ENCODE measurements at regions not wholly inside any gene's neighbourhood (a gene's known extent, or its start where the extent isn't known, plus 50 kb on each side); places are given as distances from the start of the nearest gene placed in this dataset.

GRCh38 chr4:56160636-56161035, 211.9 kb downstream of the CEP135 start:
- FAIRE-seq (no peak), DNase-seq (ENCODE audit: low read depth in 1 of 2, low spot score in 2 of 2) (no peak)
- H2BK20ac ChIP-seq (ENCODE audit: low read length): no peak overlapping the region
- no peaks in the 10 kb centered on the region for H4K20me1 ChIP-seq (replicated peaks in 1 of 2; ENCODE audit: control insufficient read depth in 1 of 2, insufficient read depth in 2 of 2, low read length in 2 of 2)
- H3K27ac ChIP-seq (ENCODE audit: low read depth, low read length): no peak overlapping the region
- H3K4me1 ChIP-seq (replicated peaks in 1 of 4; ENCODE audit: control insufficient read depth in 3 of 4, insufficient read depth in 4 of 4, low read length in 3 of 4): peaks cover 0 to 3% (median 0%) of the 10 kb centered on the region in 4 experiments; a peak in 1 of 7 replicates
- no peak overlapping the region for H3K9ac ChIP-seq (replicated peaks in 1 of 4; ENCODE audit: extremely low read depth in 1 of 4, low read depth in 3 of 4, low read length in 3 of 4)
- no peak overlapping the region for H2AK5ac ChIP-seq (ENCODE audit: low read depth, low read length)
- H2BK12ac ChIP-seq (ENCODE audit: low read depth, low read length): no peak overlapping the region
- H3K4me2 ChIP-seq (ENCODE audit: insufficient read depth in 1 of 2, low read depth in 2 of 2, low read length in 2 of 2): no peak overlapping the region
- H3K79me1 ChIP-seq (ENCODE audit: low read depth, low read length): no peaks in the 10 kb centered on the region
- no peaks in the 10 kb centered on the region for H3K23me2 ChIP-seq (ENCODE audit: low read depth, low read length)
- H3K27me3 ChIP-seq (replicated peaks in 1 of 4; ENCODE audit: control insufficient read depth in 3 of 4, extremely low read depth in 1 of 4, insufficient read depth in 3 of 4, low read length in 3 of 4): no peaks in the 10 kb centered on the region
- no peak overlapping the region for H2BK5ac ChIP-seq (ENCODE audit: low read depth, low read length)
- H4K91ac ChIP-seq (replicated peaks; ENCODE audit: insufficient read length, low read length): no peak overlapping the region
- H2BK120ac ChIP-seq (replicated peaks; ENCODE audit: low read depth, low read length): no peak overlapping the region
- ChIA-PET CTCF (ENCODE audit: partially characterized antibody) (interaction anchor here (0.6 to 1.4 kb wide), 4 partner anchors 8 to 49 kb away, joined by 3 read pairs; no protein-coding TSS in a partner anchor), POLR2A (ENCODE audit: partially characterized antibody) (no interaction called here)
- no peak overlapping the region for H4K5ac ChIP-seq (ENCODE audit: insufficient read length, low read depth, low read length)
- H3K4ac ChIP-seq (replicated peaks; ENCODE audit: insufficient read length, low read depth, low read length): no peak overlapping the region
- H3K56ac ChIP-seq (replicated peaks; ENCODE audit: insufficient read length, low read depth, low read length): no peak overlapping the region
- no peak overlapping the region for H2BK15ac ChIP-seq (ENCODE audit: low read length)
- 80% methylated on average over 6 of the region's 6 CpGs; no CpG with 5 or more reads in 1 of the 2 experiments for WGBS, 2 experiments (ENCODE audit: extremely low coverage in 1 of 2, insufficient coverage in 1 of 2, insufficient read length in 1 of 2, insufficient replicate concordance in 2 of 2, low coverage in 1 of 2, low lambda C conversion rate in 2 of 2, missing lambda C conversion rate in 1 of 2)
- H2AFZ ChIP-seq (ENCODE audit: low read length): no peak overlapping the region
- no peak overlapping the region for H3K4me3 ChIP-seq (ENCODE audit: extremely low read depth in 1 of 4, insufficient read depth in 2 of 4, low read depth in 3 of 4, low read length in 4 of 4)
- no peak overlapping the region for H3K18ac ChIP-seq (ENCODE audit: extremely low read depth, low read length)
- no peaks in the 10 kb centered on the region for H3K9me3 ChIP-seq (ENCODE audit: insufficient read depth in 2 of 2, low read depth in 1 of 2, low read length in 1 of 2)
- H3K36me3 ChIP-seq (ENCODE audit: control insufficient read depth in 2 of 4, insufficient read depth in 4 of 4, low read length in 3 of 4): no peaks in the 10 kb centered on the region
- H3K14ac ChIP-seq (ENCODE audit: insufficient read length): no peak overlapping the region
- H3K23ac ChIP-seq (ENCODE audit: insufficient read length): no peak overlapping the region
- H3K79me2 ChIP-seq (ENCODE audit: control insufficient read depth in 1 of 2, insufficient read depth in 2 of 2, low read length in 2 of 2): peaks cover 0 to 2% of the 10 kb centered on the region in 2 experiments; a peak in 1 of 4 replicates
- H4K8ac ChIP-seq (ENCODE audit: extremely low read depth, insufficient read depth, low read length): no peak overlapping the region
- TF ChIP-seq MAFK (IDR thresholded peaks at IDR 0.05; ENCODE audit: low read depth, low read length) (no peak), SRF (IDR thresholded peaks at IDR 0.05; ENCODE audit: low read depth, low read length) (no peak), KDM1A (IDR thresholded peaks at IDR 0.05; ENCODE audit: borderline replicate concordance, low read length) (no peak), SIX5 (IDR thresholded peaks at IDR 0.05; ENCODE audit: low read depth, low read length) (no peak), CHD1 (IDR thresholded peaks at IDR 0.05; ENCODE audit: low read depth, low read length) (no peak), KDM4A (IDR thresholded peaks at IDR 0.05; ENCODE audit: low read depth, low read length, severe bottlenecking) (no peak), RNF2 (IDR thresholded peaks at IDR 0.05; ENCODE audit: borderline replicate concordance, low read depth, low read length, missing control alignments, poor library complexity, severe bottlenecking) (no peak), USF2 (IDR thresholded peaks at IDR 0.05; ENCODE audit: low read length) (no peak), TEAD4 (IDR thresholded peaks at IDR 0.05; ENCODE audit: low read depth, low read length) (no peak), BCL11A (IDR thresholded peaks at IDR 0.05; ENCODE audit: low read depth in 2 of 2, low read length in 2 of 2) (no peak), TAF1 (IDR thresholded peaks at IDR 0.05; ENCODE audit: low read depth, low read length) (no peak), SP1 (IDR thresholded peaks at IDR 0.05; ENCODE audit: low read depth, low read length) (no peak), POU5F1 (IDR thresholded peaks at IDR 0.05; ENCODE audit: low read depth, low read length) (no peak), EZH2 (IDR thresholded peaks at IDR 0.05; ENCODE audit: low read depth, low read length, severe bottlenecking) (no peak), JUND (IDR thresholded peaks at IDR 0.05; ENCODE audit: low read length) (no peak)
